HCT116 (cell line): ENCODE measurements at regions not wholly inside any gene's neighbourhood (a gene's known extent, or its start where the extent isn't known, plus 50 kb on each side); places are given as distances from the start of the nearest gene placed in this dataset.

ENCODE experiments used
- ATAC-seq: fragments of 200-7000 bp; cut with Tn5 transposase; 2 replicates; pipeline ENCODE4 v1.9.1; 2020; ENCODE audit warnings: mild to moderate bottlenecking, moderate library complexity
- BruUV-seq: library from RNA; stranded (reverse); fragments of 400-500 nt; replicated peaks from 2 replicates; lab custom pipeline; 2021; lab: Mats Ljungman, UMichigan
- CTCF ChIA-PET: fragments of 300-600 bp; sonication (Branson Sonifier 250); formaldehyde crosslinking; loops from one replicate; lab custom pipeline; 2021; ENCODE audit warnings: antibody characterized with exemption; lab: Charles Lee
- POLR2A ChIA-PET: fragments of 300-600, 350-600 bp; sonication (Branson Sonifier 250); formaldehyde crosslinking; loops from one replicate; lab custom pipeline; 2021; ENCODE audit warnings: antibody characterized with exemption; lab: Charles Lee
- RAD21 ChIA-PET, 2 experiments: fragments of 300-600 bp; sonication (Branson Sonifier 250); formaldehyde crosslinking; loops; one replicate each; lab custom pipeline; 2023; ENCODE audit warnings: low total read pairs in 2 of 2; ENCODE audit not compliant: uncharacterized antibody in 2 of 2, unreplicated experiment in 2 of 2, low non-redundant PET in 1 of 2; lab: Charles Lee
- DNase-seq: peaks from one replicate; pipeline ENCODE4 v3.0.0-alpha.2; 2010; ENCODE audit warnings: low read depth, low spot score
- H2AFZ ChIP-seq: fragments of 200-600 bp; shearing (Covaris generic), sonication (generic); 2 replicates; pipeline ENCODE4 v1.6.1; 2017; ENCODE audit warnings: low read depth, mixed run types, mixed read lengths, antibody characterized with exemption, low read length; ENCODE audit not compliant: poor library complexity, severe bottlenecking
- H3K27ac ChIP-seq: 2 replicates; pipeline ENCODE4 v1.5.1; 2012; ENCODE audit warnings: low read depth, low read length
- H3K27me3 ChIP-seq: fragments of 200-600 bp; sonication (generic); 2 replicates; pipeline ENCODE4 v1.6.1; 2016; ENCODE audit warnings: mixed run types, low read length, mixed read lengths; ENCODE audit not compliant: insufficient read depth
- H3K36me3 ChIP-seq, 2 experiments: fragments of 200-500 bp in 1 of 2; fragments of 200-600 bp in 1 of 2; sonication (Bioruptor generic) in 1 of 2; sonication (generic) in 1 of 2; 2 replicates each; pipeline versions ENCODE4 v1.5.1 to v1.6.1; 2014 to 2016; ENCODE audit warnings: low read length in 2 of 2, inconsistent platforms in 1 of 2, mixed read lengths in 1 of 2, mixed run types in 1 of 2; ENCODE audit not compliant: insufficient read depth in 2 of 2, control insufficient read depth in 1 of 2
- H3K4me1 ChIP-seq, 2 experiments: fragments of 200-600 bp in 1 of 2; sonication (generic) in 1 of 2; 2 replicates each; pipeline versions ENCODE4 v1.5.1 to v1.6.1; 2012 to 2017; ENCODE audit warnings: low read length in 2 of 2, inconsistent platforms in 1 of 2, mild to moderate bottlenecking in 1 of 2, mixed read lengths in 1 of 2, mixed run types in 1 of 2, moderate library complexity in 1 of 2; ENCODE audit not compliant: insufficient read depth in 2 of 2, control insufficient read depth in 1 of 2
- H3K4me2 ChIP-seq: fragments of 200-600 bp; sonication (generic); 2 replicates; pipeline ENCODE4 v1.6.1; 2017; ENCODE audit warnings: mixed run types, low read length, mixed read lengths
- H3K4me3 ChIP-seq, 2 experiments: fragments of 200-600 bp in 1 of 2; sonication (generic) in 1 of 2; replicated peaks in 1 of 2; 2 replicates each; pipeline ENCODE4 v1.5.1; 2011 to 2016; ENCODE audit warnings: low read length in 2 of 2, control low read depth in 1 of 2, low read depth in 1 of 2, mild to moderate bottlenecking in 1 of 2, mixed read lengths in 1 of 2, mixed run types in 1 of 2
- H3K79me2 ChIP-seq: fragments of 200-600 bp; sonication (generic); 2 replicates; pipeline ENCODE4 v1.6.1; 2017; ENCODE audit warnings: mild to moderate bottlenecking, mixed run types, low read length, moderate library complexity, mixed read lengths; ENCODE audit not compliant: insufficient read depth
- H3K9ac ChIP-seq: fragments of 200-600 bp; sonication (generic); 2 replicates; pipeline ENCODE4 v1.6.1; 2016; ENCODE audit warnings: low read length, mixed read lengths
- H3K9me2 ChIP-seq: fragments of 200-600 bp; sonication (generic), shearing (Covaris generic); 2 replicates; pipeline ENCODE4 v1.6.1; 2017; ENCODE audit warnings: mixed run types, mild to moderate bottlenecking, moderate library complexity; ENCODE audit not compliant: insufficient read depth
- H3K9me3 ChIP-seq, 2 experiments: fragments of 200-500 bp in 1 of 2; fragments of 200-600 bp in 1 of 2; sonication (Bioruptor generic) in 1 of 2; sonication (generic) in 1 of 2; 2 replicates each; pipeline ENCODE4 v1.6.1; 2014 to 2017; ENCODE audit warnings: low read length in 2 of 2, mixed read lengths in 2 of 2, inconsistent platforms in 1 of 2, low read depth in 1 of 2, mild to moderate bottlenecking in 1 of 2, mixed run types in 1 of 2, moderate library complexity in 1 of 2; ENCODE audit not compliant: control insufficient read depth in 1 of 2, insufficient read depth in 1 of 2
- H4K20me1 ChIP-seq: fragments of 200-600 bp; sonication (generic), shearing (Covaris generic); 2 replicates; pipeline ENCODE4 v1.6.1; 2017; ENCODE audit warnings: mixed run types, mild to moderate bottlenecking, moderate library complexity; ENCODE audit not compliant: insufficient read depth
- ELF1 ChIP-seq: IDR thresholded peaks from 2 replicates; pipeline ENCODE4 v1.6.1; 2012; ENCODE audit warnings: low read depth, borderline replicate concordance
- EZH2 ChIP-seq: fragments of 200-600 bp; sonication (generic); IDR thresholded peaks from 2 replicates; pipeline ENCODE4 v1.6.1; 2017; ENCODE audit warnings: antibody characterized with exemption, mixed run types
- EZH2phosphoT487 ChIP-seq: fragments of 200-600 bp; IDR thresholded peaks from 2 replicates; pipeline ENCODE4 v1.6.1; 2018; ENCODE audit warnings: antibody characterized with exemption, borderline replicate concordance
- POLR2A ChIP-seq: IDR thresholded peaks from 2 replicates; pipeline ENCODE4 v1.7.0; 2011; ENCODE audit warnings: borderline replicate concordance; ENCODE audit not compliant: insufficient read depth, insufficient read length; ENCODE audit errors: extremely low read depth
- POLR2AphosphoS5 ChIP-seq: IDR thresholded peaks from 2 replicates; pipeline ENCODE4 v1.6.1; 2011; ENCODE audit warnings: mild to moderate bottlenecking, low read depth, low read length, moderate library complexity
- RAD21 ChIP-seq: IDR thresholded peaks from 2 replicates; pipeline ENCODE4 v1.6.1; 2012; ENCODE audit warnings: low read depth, mild to moderate bottlenecking
- SIN3A ChIP-seq: IDR thresholded peaks from 2 replicates; pipeline ENCODE4 v1.6.1; 2012; ENCODE audit warnings: low read depth
- SRF ChIP-seq: IDR thresholded peaks from 2 replicates; pipeline ENCODE4 v1.6.1; 2012; ENCODE audit warnings: low read depth
- TCF7L2 ChIP-seq: IDR thresholded peaks from 2 replicates; pipeline ENCODE4 v1.7.0; 2011; ENCODE audit warnings: borderline replicate concordance, inconsistent platforms; ENCODE audit not compliant: insufficient read depth, insufficient read length; ENCODE audit errors: extremely low read depth
- ZNF274 ChIP-seq: fragments of 200-500 bp; sonication (Bioruptor generic); IDR thresholded peaks from 2 replicates; pipeline ENCODE4 v1.6.1; 2014; ENCODE audit warnings: mild to moderate bottlenecking, low read depth, low read length, inconsistent platforms
- intact Hi-C: fragments of 100-400 bp; cut with micrococcal nuclease; formaldehyde crosslinking; loops from 2 replicates; pipeline ENCODE4 v1.10.0; 2022
- TF ChIP-seq, protein P1 (sequence below), 3 experiments: fragments of 200-600 bp in 1 of 3; sonication (generic) in 1 of 3; IDR thresholded peaks in 2 of 3; conservative IDR thresholded peaks in 1 of 3; 2 replicates each; pipeline ENCODE4 v1.5.1; 2012 to 2017; ENCODE audit warnings: low read depth in 2 of 3, low read length in 2 of 3, antibody characterized with exemption in 1 of 3, borderline replicate concordance in 1 of 3, control low read depth in 1 of 3, mild to moderate bottlenecking in 1 of 3, mixed read lengths in 1 of 3, mixed run types in 1 of 3, moderate library complexity in 1 of 3; ENCODE audit not compliant: insufficient read depth in 1 of 3
- TF ChIP-seq, protein P2 (sequence below): IDR thresholded peaks from 2 replicates; pipeline ENCODE4 v1.6.1; 2011; ENCODE audit warnings: mild to moderate bottlenecking, low read length, moderate library complexity; ENCODE audit not compliant: insufficient replicate concordance; ENCODE audit errors: extremely low read depth
- TF ChIP-seq, protein P3 (sequence below): IDR thresholded peaks from 2 replicates; pipeline ENCODE4 v1.6.1; 2012; ENCODE audit warnings: low read depth

DNA sequence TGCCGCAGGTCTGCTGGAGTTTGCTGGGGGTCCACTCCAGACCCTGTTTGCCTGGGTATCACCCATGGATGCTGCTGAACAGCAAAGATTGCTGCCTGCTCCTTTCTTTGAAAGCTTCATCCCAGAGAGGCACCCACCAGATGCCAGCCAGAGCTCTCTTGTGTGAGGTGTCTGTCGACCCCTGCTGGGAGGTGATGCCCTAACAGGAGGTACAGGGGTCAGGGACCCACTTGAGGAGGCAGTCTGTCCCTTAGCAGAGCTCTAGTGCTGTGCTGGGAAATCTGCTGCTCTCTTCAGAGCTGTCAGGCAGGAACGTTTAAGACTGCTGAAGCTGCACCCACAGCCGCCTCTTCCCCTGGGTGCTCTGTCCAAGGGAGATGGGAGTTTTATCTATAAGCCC lies 162.7 kb downstream of the NAF1 start:
- H3K4me2 ChIP-seq: no peak overlapping the region
- H3K79me2 ChIP-seq: no peaks in the 10 kb centered on the region
- H3K36me3 ChIP-seq: no peaks in the 10 kb centered on the region
- RAD21 ChIA-PET: no interaction called here
- no peaks in the 10 kb centered on the region for H3K4me1 ChIP-seq
- H3K27me3 ChIP-seq: no peaks in the 10 kb centered on the region
- intact Hi-C loops: no loop called here
- CTCF ChIA-PET: no interaction called here
- H3K9me3 ChIP-seq: no peaks in the 10 kb centered on the region
- no peak overlapping the region for H3K27ac ChIP-seq
- no peak overlapping the region for H3K9ac ChIP-seq
- POLR2A ChIA-PET: interaction anchor here (1.8 kb wide), 1 partner anchor 9 kb away, joined by 6 read pairs; no protein-coding TSS in a partner anchor
- H2AFZ ChIP-seq: no peak overlapping the region
- no peaks in the 10 kb centered on the region for H3K9me2 ChIP-seq
- ATAC-seq (no peak), DNase-seq (no peak)
- BruUV-seq: no TSS peak
- no peak overlapping the region for H3K4me3 ChIP-seq
- TF ChIP-seq, protein P1, sequence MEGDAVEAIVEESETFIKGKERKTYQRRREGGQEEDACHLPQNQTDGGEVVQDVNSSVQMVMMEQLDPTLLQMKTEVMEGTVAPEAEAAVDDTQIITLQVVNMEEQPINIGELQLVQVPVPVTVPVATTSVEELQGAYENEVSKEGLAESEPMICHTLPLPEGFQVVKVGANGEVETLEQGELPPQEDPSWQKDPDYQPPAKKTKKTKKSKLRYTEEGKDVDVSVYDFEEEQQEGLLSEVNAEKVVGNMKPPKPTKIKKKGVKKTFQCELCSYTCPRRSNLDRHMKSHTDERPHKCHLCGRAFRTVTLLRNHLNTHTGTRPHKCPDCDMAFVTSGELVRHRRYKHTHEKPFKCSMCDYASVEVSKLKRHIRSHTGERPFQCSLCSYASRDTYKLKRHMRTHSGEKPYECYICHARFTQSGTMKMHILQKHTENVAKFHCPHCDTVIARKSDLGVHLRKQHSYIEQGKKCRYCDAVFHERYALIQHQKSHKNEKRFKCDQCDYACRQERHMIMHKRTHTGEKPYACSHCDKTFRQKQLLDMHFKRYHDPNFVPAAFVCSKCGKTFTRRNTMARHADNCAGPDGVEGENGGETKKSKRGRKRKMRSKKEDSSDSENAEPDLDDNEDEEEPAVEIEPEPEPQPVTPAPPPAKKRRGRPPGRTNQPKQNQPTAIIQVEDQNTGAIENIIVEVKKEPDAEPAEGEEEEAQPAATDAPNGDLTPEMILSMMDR (IDR thresholded peaks at IDR 0.05 in 2 of 3, conservative IDR thresholded peaks at IDR 0.05 in 1 of 3; ENCODE audit: borderline replicate concordance in 1 of 3, insufficient read depth in 1 of 3, low read depth in 2 of 3, low read length in 2 of 3): peak in 1 of 3 experiments; percentile 1; a peak in 1 of 6 replicates
- TF ChIP-seq POLR2A (no peak), POLR2AphosphoS5 (no peak)
- H4K20me1 ChIP-seq: no peaks in the 10 kb centered on the region

DNA sequence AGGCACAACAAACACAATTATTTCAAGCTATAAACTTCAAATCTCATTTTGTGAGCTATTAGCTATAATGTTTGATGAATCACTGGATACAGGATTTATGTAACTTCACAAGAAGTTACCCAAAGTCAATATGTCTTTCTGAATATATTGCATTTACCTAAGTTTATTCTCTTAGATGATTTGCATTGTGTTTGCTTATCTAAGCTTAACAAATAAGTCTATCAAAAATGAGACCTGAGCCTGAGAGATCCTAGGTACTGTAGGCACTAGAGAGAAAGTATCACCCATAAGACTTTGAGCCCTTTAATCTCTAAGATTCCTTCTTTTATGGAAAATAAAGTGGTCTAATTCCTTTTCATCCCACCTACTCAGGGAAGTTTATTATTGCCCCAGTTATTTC lies 178.2 kb downstream of the NAF1 start:
- Histone ChIP-seq H3K4me2 (no peak overlapping the region), H3K9ac (no peak overlapping the region), H3K27ac (no peak overlapping the region), H3K27me3 (no peaks in the 10 kb centered on the region), H3K4me3 (no peak overlapping the region), H3K36me3 (no peaks in the 10 kb centered on the region), H2AFZ (peak overlapping the region; percentile 10), H3K9me2 (no peaks in the 10 kb centered on the region), H3K79me2 (no peaks in the 10 kb centered on the region), H3K9me3 (no peaks in the 10 kb centered on the region), H3K4me1 (no peaks in the 10 kb centered on the region), H4K20me1 (no peaks in the 10 kb centered on the region)
- RAD21 ChIA-PET: no interaction called here
- POLR2A ChIA-PET: no interaction called here
- no peak for DNase-seq
- CTCF ChIA-PET: interaction anchor here (0.9 kb wide), 1 partner anchor 354 kb away, joined by 3 read pairs; no protein-coding TSS in a partner anchor
- intact Hi-C loops: no loop called here
- BruUV-seq: no TSS peak
- ATAC-seq: no peak
- TF ChIP-seq RAD21 (no peak), POLR2AphosphoS5 (no peak), SIN3A (no peak), ELF1 (no peak), EZH2phosphoT487 (no peak), ZNF274 (no peak), SRF (no peak), TCF7L2 (no peak), EZH2 (no peak)
- TF ChIP-seq, protein P2, sequence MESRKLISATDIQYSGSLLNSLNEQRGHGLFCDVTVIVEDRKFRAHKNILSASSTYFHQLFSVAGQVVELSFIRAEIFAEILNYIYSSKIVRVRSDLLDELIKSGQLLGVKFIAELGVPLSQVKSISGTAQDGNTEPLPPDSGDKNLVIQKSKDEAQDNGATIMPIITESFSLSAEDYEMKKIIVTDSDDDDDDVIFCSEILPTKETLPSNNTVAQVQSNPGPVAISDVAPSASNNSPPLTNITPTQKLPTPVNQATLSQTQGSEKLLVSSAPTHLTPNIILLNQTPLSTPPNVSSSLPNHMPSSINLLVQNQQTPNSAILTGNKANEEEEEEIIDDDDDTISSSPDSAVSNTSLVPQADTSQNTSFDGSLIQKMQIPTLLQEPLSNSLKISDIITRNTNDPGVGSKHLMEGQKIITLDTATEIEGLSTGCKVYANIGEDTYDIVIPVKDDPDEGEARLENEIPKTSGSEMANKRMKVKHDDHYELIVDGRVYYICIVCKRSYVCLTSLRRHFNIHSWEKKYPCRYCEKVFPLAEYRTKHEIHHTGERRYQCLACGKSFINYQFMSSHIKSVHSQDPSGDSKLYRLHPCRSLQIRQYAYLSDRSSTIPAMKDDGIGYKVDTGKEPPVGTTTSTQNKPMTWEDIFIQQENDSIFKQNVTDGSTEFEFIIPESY: no peak
- TF ChIP-seq, protein P3, sequence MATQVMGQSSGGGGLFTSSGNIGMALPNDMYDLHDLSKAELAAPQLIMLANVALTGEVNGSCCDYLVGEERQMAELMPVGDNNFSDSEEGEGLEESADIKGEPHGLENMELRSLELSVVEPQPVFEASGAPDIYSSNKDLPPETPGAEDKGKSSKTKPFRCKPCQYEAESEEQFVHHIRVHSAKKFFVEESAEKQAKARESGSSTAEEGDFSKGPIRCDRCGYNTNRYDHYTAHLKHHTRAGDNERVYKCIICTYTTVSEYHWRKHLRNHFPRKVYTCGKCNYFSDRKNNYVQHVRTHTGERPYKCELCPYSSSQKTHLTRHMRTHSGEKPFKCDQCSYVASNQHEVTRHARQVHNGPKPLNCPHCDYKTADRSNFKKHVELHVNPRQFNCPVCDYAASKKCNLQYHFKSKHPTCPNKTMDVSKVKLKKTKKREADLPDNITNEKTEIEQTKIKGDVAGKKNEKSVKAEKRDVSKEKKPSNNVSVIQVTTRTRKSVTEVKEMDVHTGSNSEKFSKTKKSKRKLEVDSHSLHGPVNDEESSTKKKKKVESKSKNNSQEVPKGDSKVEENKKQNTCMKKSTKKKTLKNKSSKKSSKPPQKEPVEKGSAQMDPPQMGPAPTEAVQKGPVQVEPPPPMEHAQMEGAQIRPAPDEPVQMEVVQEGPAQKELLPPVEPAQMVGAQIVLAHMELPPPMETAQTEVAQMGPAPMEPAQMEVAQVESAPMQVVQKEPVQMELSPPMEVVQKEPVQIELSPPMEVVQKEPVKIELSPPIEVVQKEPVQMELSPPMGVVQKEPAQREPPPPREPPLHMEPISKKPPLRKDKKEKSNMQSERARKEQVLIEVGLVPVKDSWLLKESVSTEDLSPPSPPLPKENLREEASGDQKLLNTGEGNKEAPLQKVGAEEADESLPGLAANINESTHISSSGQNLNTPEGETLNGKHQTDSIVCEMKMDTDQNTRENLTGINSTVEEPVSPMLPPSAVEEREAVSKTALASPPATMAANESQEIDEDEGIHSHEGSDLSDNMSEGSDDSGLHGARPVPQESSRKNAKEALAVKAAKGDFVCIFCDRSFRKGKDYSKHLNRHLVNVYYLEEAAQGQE: no peak
